Pancreas (tissue), 10 donors: ENCODE measurements at regions not wholly inside any gene's neighbourhood (a gene's known extent, or its start where the extent isn't known, plus 50 kb on each side); places are given as distances from the start of the nearest gene placed in this dataset.

Source experiments
- ATAC-seq, 4 donors: fragments of 200-7000 bp; cut with Tn5 transposase; one replicate each; pipeline versions ENCODE4 v1.8.0 to v1.9.1; 2020; ENCODE audit warnings: mild to moderate bottlenecking in 4 of 4, moderate library complexity in 4 of 4
- DNase-seq, 6 donors: peaks; one replicate each; pipeline ENCODE4 v3.0.0-alpha.2; 2020
- FAIRE-seq: peaks from 2 replicates; lab custom pipeline; 2012; peaks lifted over from hg19 to GRCh38; lab: Jason Lieb, UNC
- H3K27ac ChIP-seq, 4 donors: fragments of 200-600 bp; sonication (generic); 1 replicate in 3 of 4; 2 replicates in 1 of 4; pipeline versions ENCODE4 v1.5.0 to v1.8.0; 2020
- H3K27me3 ChIP-seq, 4 donors: fragments of 200-600 bp; one replicate each; pipeline ENCODE4 v1.8.0; 2021
- H3K36me3 ChIP-seq, 3 donors: fragments of 200-600 bp; sonication (generic) in 1 of 3; one replicate each; pipeline versions ENCODE4 v1.5.0 to v1.8.0; 2020 to 2021
- H3K4me1 ChIP-seq, 3 donors: fragments of 200-600 bp; one replicate each; pipeline ENCODE4 v1.8.0; 2021
- H3K4me3 ChIP-seq, 4 donors: fragments of 200-600 bp; sonication (generic) in 2 of 4; one replicate each; pipeline versions ENCODE4 v1.5.0 to v1.8.0; 2020 to 2021
- H3K9me3 ChIP-seq, 4 donors: fragments of 200-600 bp; one replicate each; pipeline ENCODE4 v1.8.0; 2021
- CTCF ChIP-seq, 4 donors: fragments of 200-600 bp; sonication (generic) in 3 of 4; IDR thresholded peaks; one replicate each; pipeline versions ENCODE4 v1.5.0 to v1.8.0; 2021; ENCODE audit warnings: antibody characterized with exemption in 4 of 4
- WGBS, 2 donors: extraction: QIAGEN DNeasy Blood & Tissue Kit; methylation state at CpG; one replicate each; pipeline ENCODE4 v1.1.7; 2013; 5-methylcytosine and 5-hydroxymethylcytosine counted together
- intact Hi-C, 3 donors: fragments of 100-400 bp; cut with DNase I; formaldehyde crosslinking; loops; one replicate each; pipeline versions ENCODE4 v1.11.1 to v1.14.2; 2022
- donor health status: healthy with polysubstance abuse.
- donor health status: DM: no; HTN: no; CAD: no; lungs with moderate emphysema.
- donor health status: DM: no; HTN: no; CAD: no.
- donor health status: control.
- donor health status: control.
- donor health status: Bipolar disorder and iron deficiency.
- donor health status: DM: yes; HTN: yes; CAD: no.
- donor health status: DM: no; HTN: no; CAD: no.
- donor health status: DM: no; HTN: no; CAD: no.
- donor health status: DM: yes; HTN: yes; CAD: no.

- H3K27ac ChIP-seq, result no peak overlapping the region
- no peak for FAIRE-seq
- no peak overlapping the region for H3K4me3 ChIP-seq
- no peak for TF ChIP-seq CTCF (IDR thresholded peaks at IDR 0.05)
- no peak for DNase-seq
- no peaks in the 10 kb centered on the region for H3K4me1 ChIP-seq
- no peaks in the 10 kb centered on the region for H3K36me3 ChIP-seq
- 20 to 28% methylated on average over 1 of the region's 1 CpG for WGBS, 2 donors
- H3K27me3 ChIP-seq, result no peaks in the 10 kb centered on the region
- no peaks in the 10 kb centered on the region for H3K9me3 ChIP-seq
- intact Hi-C loops, result no loop called here
- no peak for ATAC-seq
Measured at GRCh38 chr3:66165660-66166059, 55.1 kb upstream of the SLC25A26 start.

DNA sequence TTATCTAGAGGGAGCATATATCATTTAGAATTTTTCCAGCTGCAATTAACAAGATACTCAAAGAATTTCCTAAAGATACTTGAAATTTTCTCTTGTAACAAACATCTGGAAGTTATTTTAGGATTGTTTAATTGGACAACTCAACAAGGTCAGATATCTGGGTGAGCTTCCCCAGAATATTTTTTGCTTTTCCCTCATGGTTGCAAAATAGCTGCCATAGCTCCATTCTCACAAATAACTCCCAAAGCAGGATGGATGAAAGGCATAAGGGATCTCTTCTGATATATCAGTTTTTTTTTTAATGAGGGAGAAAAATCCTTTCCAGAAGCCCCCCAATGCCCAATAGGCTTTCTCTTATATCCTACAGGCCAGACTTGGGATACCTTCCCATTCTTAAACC, 56.6 kb upstream of the SLC25A26 start:
- Histone ChIP-seq H3K4me1 (no peaks in the 10 kb centered on the region), H3K9me3 (no peaks in the 10 kb centered on the region), H3K27me3 (no peaks in the 10 kb centered on the region), H3K36me3 (no peaks in the 10 kb centered on the region), H3K27ac (no peak overlapping the region), H3K4me3 (no peak overlapping the region)
- intact Hi-C loops, result no loop called here
- TF ChIP-seq CTCF (IDR thresholded peaks at IDR 0.05), result no peak
- ATAC-seq (no peak), FAIRE-seq (no peak), DNase-seq (no peak)

DNA sequence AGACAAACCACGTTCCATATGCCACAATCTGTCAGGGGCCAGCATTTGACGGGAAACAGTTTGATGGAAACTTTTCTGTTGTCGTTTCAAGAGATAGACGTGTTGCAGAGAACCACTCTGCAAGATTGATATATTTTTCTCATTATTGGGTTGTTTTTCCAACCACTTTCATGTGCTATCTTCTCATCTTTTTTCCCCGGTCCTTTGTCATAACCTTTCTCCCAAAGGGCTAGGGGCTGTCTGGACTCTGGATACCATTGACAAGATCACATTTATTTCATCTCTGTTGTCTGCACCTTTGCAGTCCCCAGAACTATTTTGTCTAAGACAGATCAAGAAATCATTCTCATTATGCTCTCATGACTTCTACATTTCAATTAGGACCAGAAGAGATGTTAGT, 57.6 kb upstream of the SLC25A26 start:
- H3K36me3 ChIP-seq, result no peaks in the 10 kb centered on the region
- no peak for DNase-seq
- H3K4me1 ChIP-seq, result no peaks in the 10 kb centered on the region
- TF ChIP-seq CTCF (IDR thresholded peaks at IDR 0.05), result no peak
- no peaks in the 10 kb centered on the region for H3K27me3 ChIP-seq
- no peaks in the 10 kb centered on the region for H3K9me3 ChIP-seq
- ATAC-seq, result no peak
- WGBS, 2 donors, result 80 to 85% methylated on average over 5 of the region's 5 CpGs
- no peak overlapping the region for H3K27ac ChIP-seq
- no peak overlapping the region for H3K4me3 ChIP-seq
- no peak for FAIRE-seq
- intact Hi-C loops, result no loop called here

DNA sequence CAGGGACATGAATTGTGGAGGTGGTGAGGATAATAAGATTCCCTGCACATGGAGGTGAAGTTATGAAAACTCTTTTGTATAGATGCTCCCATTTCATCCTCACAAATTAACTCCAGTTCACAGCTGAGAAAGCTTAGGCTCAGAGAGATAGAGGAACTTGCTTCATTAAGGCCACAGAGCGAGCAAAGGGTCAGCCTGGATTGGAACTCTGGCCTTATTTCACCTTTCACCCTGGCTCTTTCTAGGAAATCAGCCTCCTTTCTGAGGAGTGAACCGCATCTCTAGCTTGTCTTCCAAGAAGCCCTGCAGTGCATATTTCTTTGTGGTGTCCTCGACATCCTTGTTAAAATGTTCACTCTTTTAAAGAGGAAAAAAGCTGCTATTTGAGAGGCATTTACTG, 58.0 kb upstream of the SLC25A26 start:
- 83 to 85% methylated on average over 3 of the region's 3 CpGs for WGBS, 2 donors
- ATAC-seq (no peak), DNase-seq (no peak), FAIRE-seq (no peak)
- intact Hi-C loops, result no loop called here
- Histone ChIP-seq H3K4me1 (no peaks in the 10 kb centered on the region), H3K27me3 (no peaks in the 10 kb centered on the region), H3K27ac (no peak overlapping the region), H3K4me3 (no peak overlapping the region), H3K36me3 (no peaks in the 10 kb centered on the region), H3K9me3 (no peaks in the 10 kb centered on the region)
- no peak for TF ChIP-seq CTCF (IDR thresholded peaks at IDR 0.05)

- 66% methylated on average over 5 of the region's 5 CpGs for WGBS, 2 donors
- no peak for FAIRE-seq
- intact Hi-C loops, result no loop called here
- no peak for ATAC-seq
- H3K4me1 ChIP-seq, result no peaks in the 10 kb centered on the region
- H3K9me3 ChIP-seq, result no peaks in the 10 kb centered on the region
- no peaks in the 10 kb centered on the region for H3K36me3 ChIP-seq
- TF ChIP-seq CTCF (IDR thresholded peaks at IDR 0.05), result no peak
- no peak overlapping the region for H3K4me3 ChIP-seq
- H3K27ac ChIP-seq, result no peak overlapping the region
- no peaks in the 10 kb centered on the region for H3K27me3 ChIP-seq
- no peak for DNase-seq
Measured at GRCh38 chr3:66158933-66159683, 61.7 kb upstream of the SLC25A26 start.
